Immature natural killer cell (primary cell): ENCODE measurements at regions not wholly inside any gene's neighbourhood (a gene's known extent, or its start where the extent isn't known, plus 50 kb on each side); places are given as distances from the start of the nearest gene placed in this dataset.
"Not testable (repeated sequence)": the region's sequence is repeated elsewhere in the genome, so short reads cannot be mapped to it uniquely, and the experiment has no call there.

Experiments
- DNase-seq, 3 donors: peaks; one replicate each; pipeline ENCODE4 v3.0.0; 2022; ENCODE audit warnings: mixed read lengths in 1 of 3
- H3K27ac Mint-ChIP-seq, 6 donors: one replicate each; pipeline ENCODE4 v1.8.0; 2020; ENCODE audit warnings: mixed read lengths in 6 of 6, mild to moderate bottlenecking in 5 of 6, inconsistent platforms in 4 of 6, moderate library complexity in 3 of 6
- H3K27me3 Mint-ChIP-seq, 3 donors: one replicate each; pipeline ENCODE4 v1.8.0; 2020 to 2021; ENCODE audit warnings: low read depth in 3 of 3, mild to moderate bottlenecking in 3 of 3, mixed read lengths in 3 of 3, moderate library complexity in 3 of 3, inconsistent platforms in 1 of 3
- H3K36me3 Mint-ChIP-seq, 3 donors: one replicate each; pipeline ENCODE4 v1.8.0; 2020; ENCODE audit warnings: mixed read lengths in 3 of 3, inconsistent platforms in 2 of 3, mild to moderate bottlenecking in 2 of 3
- H3K4me1 Mint-ChIP-seq, 2 donors: one replicate each; pipeline ENCODE4 v1.8.0; 2020; ENCODE audit warnings: inconsistent platforms in 2 of 2, mild to moderate bottlenecking in 2 of 2, mixed read lengths in 2 of 2, moderate library complexity in 1 of 2
- H3K4me3 Mint-ChIP-seq, 5 donors: one replicate each; pipeline ENCODE4 v1.8.0; 2020; ENCODE audit warnings: mild to moderate bottlenecking in 5 of 5, mixed read lengths in 5 of 5, inconsistent platforms in 3 of 5, moderate library complexity in 3 of 5
- H3K9me3 Mint-ChIP-seq, 6 donors: one replicate each; pipeline ENCODE4 v1.8.0; 2020; ENCODE audit warnings: mild to moderate bottlenecking in 6 of 6, mixed read lengths in 6 of 6, inconsistent platforms in 4 of 6, moderate library complexity in 3 of 6

DNA sequence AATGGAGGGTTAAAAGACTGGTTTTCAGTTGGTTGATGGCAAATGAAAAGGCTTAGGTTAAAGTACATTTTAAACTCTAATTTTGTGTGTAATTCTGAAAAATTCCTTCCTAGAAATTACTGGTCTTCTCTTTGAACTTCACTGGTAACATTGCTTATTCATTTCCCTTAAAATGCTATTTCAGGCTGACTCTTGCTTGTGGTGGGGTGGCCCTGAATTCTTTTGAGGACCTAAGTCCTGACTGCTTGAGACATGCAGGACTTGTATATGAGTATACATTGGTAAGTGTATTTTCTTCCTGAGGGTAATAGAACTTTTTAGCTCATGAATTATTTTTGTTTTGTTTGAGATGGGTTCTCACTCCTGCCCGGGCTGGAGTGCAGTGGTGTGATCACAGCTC is 113.9 kb upstream of the VKORC1L1 start:
- peaks cover 0 to 15% (median 12%) of the 10 kb centered on the region in 3 donors for H3K36me3 Mint-ChIP-seq
- not testable (repeated sequence) for H3K27me3 Mint-ChIP-seq, H3K4me1 Mint-ChIP-seq, H3K9me3 Mint-ChIP-seq, DNase-seq, H3K4me3 Mint-ChIP-seq
- peak overlapping the region in 1 of 6 donors; percentile 40 for H3K27ac Mint-ChIP-seq

DNA sequence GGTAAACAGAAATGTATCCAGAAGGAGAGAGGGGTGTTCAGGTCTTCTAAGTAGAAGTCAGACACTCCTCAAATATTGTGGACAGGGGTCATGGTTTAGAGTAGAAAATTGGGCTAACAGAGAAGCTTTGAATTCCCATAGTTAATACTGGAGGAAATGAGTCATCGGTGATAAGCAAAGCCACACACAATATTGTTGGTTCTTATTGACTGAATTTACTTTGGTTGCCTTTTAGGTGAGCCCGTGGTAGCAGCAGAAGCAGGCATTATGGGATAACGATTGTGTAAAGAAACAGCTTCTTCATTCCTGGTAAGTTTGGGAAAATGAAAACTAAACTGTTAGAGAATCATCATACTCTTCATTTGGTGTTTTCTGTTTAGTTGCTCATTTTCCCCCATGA is 110.2 kb upstream of the VKORC1L1 start:
- H3K4me1 Mint-ChIP-seq, H3K27me3 Mint-ChIP-seq, DNase-seq, H3K9me3 Mint-ChIP-seq, H3K4me3 Mint-ChIP-seq: not testable (repeated sequence)
- peak overlapping the region in 2 of 6 donors; percentile 47 to 77 for H3K27ac Mint-ChIP-seq
- H3K36me3 Mint-ChIP-seq: peaks cover 0 to 15% (median 12%) of the 10 kb centered on the region in 3 donors

DNA sequence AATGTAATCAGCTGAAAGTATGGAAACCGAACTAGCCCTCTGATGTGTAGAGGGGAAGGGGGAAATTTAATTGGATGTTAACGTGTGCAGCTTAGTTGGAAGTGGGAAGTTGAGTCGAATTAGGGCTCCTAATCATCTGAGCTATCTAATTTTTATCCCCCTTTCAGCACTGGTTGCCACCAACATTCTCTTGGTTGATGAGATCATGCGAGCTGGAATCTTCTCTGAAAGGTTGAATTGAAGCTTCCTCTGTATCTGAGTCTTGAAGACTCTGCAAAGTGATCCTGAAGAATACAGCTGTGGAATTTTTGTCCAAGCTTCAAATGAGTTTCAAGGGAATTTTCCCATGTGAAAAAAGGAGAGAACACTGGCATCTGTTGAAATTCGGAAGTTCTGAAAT is 109.8 kb upstream of the VKORC1L1 start:
- not testable (repeated sequence) for DNase-seq, H3K4me3 Mint-ChIP-seq

DNA sequence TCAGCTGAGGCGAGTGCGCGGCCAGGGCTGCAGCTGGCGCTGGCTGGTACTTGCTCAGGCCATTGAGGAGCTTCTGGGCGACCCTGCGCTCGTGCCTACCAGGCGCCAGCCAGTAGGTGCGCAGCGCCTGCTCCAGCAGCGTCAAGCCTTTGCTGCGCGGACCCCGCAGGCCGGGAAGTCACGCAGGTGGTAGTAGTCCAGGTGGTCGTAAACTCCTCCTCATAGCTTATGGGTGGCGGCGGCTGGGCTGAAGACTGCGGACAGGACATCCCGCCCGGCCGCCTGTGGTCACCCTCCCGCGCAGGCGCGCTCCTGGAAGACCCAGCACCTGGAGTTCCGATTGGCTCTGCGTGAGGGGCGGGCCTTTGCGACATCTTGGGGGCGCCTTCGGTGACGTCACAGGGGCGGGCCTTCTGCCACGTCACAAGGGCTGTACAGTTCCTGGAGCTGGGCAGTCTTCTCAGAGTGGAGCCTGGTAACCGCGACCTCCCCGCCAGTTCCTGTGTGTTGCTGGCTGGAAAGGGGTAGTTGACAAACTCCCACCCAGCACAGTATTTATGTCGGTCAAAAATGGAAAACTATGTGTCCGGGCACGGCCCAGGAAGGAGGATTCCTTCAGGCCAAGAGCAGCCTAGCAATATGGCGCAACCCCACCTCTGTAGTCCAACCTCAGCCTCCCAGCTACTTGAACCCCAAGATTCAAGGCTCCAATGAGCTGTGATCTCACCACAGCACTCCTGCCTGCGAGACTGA is 102.2 kb upstream of the VKORC1L1 start:
- peak overlapping the region; percentile 89 to 92 (median 91) for H3K4me3 Mint-ChIP-seq
- not testable (repeated sequence) for H3K27me3 Mint-ChIP-seq, H3K36me3 Mint-ChIP-seq, H3K9me3 Mint-ChIP-seq
- H3K27ac Mint-ChIP-seq: peak overlapping the region; percentile 89 to 96 (median 93)
- peaks cover 12 to 14% of the 10 kb centered on the region in 2 donors for H3K4me1 Mint-ChIP-seq
- DNase-seq: peak; percentile 95

More for the DNA sequence above, 109.8 kb upstream of the VKORC1L1 start:
- not testable (repeated sequence) for H3K9me3 Mint-ChIP-seq, H3K27me3 Mint-ChIP-seq, H3K4me1 Mint-ChIP-seq
- peaks cover 0 to 14% (median 12%) of the 10 kb centered on the region in 3 donors for H3K36me3 Mint-ChIP-seq
- peak overlapping the region in 2 of 6 donors; percentile 47 to 77 for H3K27ac Mint-ChIP-seq

DNA sequence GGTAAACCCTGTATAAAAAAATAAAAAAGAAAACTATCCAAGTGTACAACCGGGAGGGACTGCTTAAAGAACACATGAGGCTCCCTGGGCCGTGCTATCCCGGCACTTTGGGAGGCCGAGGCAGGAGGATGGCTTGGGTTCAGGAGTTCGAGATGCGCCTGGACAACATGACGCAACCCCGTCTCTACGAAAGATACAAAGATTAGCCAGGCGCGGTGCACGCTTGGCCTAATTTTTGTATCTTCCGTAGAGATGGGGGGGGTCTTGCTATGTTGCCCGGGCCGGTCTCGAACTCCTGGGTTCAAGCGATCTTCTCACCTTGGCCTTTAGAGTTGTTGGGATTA is 101.7 kb upstream of the VKORC1L1 start:
- not testable (repeated sequence) for H3K36me3 Mint-ChIP-seq, H3K27me3 Mint-ChIP-seq, DNase-seq, H3K9me3 Mint-ChIP-seq
- Mint-ChIP-seq H3K27ac (peak overlapping the region; percentile 89 to 96 (median 93)), H3K4me1 (peaks cover 12 to 14% of the 10 kb centered on the region in 2 donors), H3K4me3 (peak overlapping the region; percentile 89 to 92 (median 91))

DNA sequence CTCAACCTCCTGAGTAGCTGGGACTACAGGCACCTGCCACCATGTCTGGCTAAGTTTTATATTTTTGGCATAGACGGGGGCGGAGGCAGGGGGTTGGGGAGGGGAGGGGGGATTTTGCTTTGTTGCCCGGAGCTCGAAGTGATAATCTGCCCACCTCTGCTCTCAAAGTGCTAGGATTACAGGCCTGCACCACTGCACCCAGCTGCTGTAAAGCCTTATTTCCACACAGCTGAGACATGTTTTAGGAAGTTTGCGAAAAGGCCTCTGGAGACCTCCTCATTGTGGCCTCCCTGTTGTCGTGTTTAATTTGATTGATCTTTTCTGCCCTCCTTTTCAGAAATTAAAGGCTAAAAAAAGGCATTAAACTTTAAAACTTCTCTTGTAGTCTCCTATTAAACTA is 96.2 kb upstream of the VKORC1L1 start:
- not testable (repeated sequence) for H3K4me3 Mint-ChIP-seq, H3K27me3 Mint-ChIP-seq, DNase-seq, H3K36me3 Mint-ChIP-seq, H3K4me1 Mint-ChIP-seq, H3K9me3 Mint-ChIP-seq, H3K27ac Mint-ChIP-seq

DNA sequence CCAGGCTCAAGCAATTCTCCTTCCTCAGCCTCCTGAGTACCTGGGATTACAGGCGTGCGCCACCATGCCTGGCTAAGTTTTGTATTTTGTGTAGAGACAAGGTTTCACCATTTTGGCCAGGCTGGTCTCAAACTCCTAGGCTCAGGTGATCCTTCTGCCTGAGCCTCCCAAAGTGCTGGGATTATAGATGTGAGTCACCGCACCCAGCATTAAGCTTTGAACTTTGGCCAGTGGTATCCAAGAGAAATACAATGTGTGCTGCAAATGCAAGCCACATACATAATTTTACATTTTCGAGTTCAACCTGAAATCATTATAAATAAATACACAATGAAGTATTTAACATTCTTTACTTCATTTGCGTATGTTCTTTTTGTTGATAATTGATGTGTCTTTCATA is 82.9 kb upstream of the VKORC1L1 start:
- not testable (repeated sequence) for H3K4me1 Mint-ChIP-seq, H3K4me3 Mint-ChIP-seq, H3K9me3 Mint-ChIP-seq, DNase-seq, H3K27ac Mint-ChIP-seq, H3K36me3 Mint-ChIP-seq, H3K27me3 Mint-ChIP-seq

DNA sequence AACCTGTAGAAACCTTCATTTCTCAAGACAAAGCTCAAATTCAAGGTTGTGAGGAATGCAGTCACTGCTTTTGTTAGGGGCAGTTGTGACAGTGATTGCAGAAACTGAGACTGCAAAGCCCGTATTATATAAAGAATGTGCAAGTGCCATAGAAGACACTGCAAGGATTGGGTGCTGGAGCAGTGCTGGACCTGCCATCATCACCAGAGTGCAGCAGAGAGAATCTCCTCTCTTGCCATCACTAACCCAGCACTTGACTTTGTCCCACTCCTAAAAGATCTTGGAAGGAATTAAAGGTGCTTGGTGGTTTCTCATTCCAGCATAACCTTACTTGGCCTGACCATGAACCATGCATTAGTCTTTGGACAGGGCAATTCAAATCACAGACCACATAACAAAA is 81.1 kb upstream of the VKORC1L1 start:
- H3K4me1 Mint-ChIP-seq, DNase-seq, H3K36me3 Mint-ChIP-seq, H3K9me3 Mint-ChIP-seq, H3K27ac Mint-ChIP-seq, H3K4me3 Mint-ChIP-seq, H3K27me3 Mint-ChIP-seq: not testable (repeated sequence)

DNA sequence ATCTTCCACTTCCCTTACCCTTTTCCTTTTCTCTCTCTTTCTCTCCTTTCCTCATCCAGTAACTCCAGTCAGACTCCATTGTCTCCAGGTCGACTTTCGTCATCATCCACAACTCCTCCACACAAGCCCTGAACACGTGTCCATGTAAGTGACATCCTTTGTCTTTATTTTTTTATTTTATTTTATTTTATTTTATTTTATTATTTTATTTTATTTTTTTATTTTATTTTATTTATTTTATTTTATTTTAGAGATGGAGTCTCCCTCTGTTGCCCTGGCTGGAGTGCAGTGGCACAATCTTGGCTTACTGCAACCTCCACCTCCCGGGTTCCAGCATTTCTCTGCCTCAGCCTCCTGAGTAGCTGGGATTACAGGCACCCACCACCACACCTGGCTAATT is 80.1 kb upstream of the VKORC1L1 start:
- H3K4me1 Mint-ChIP-seq, H3K4me3 Mint-ChIP-seq, H3K27ac Mint-ChIP-seq, DNase-seq, H3K27me3 Mint-ChIP-seq, H3K36me3 Mint-ChIP-seq, H3K9me3 Mint-ChIP-seq: not testable (repeated sequence)

DNA sequence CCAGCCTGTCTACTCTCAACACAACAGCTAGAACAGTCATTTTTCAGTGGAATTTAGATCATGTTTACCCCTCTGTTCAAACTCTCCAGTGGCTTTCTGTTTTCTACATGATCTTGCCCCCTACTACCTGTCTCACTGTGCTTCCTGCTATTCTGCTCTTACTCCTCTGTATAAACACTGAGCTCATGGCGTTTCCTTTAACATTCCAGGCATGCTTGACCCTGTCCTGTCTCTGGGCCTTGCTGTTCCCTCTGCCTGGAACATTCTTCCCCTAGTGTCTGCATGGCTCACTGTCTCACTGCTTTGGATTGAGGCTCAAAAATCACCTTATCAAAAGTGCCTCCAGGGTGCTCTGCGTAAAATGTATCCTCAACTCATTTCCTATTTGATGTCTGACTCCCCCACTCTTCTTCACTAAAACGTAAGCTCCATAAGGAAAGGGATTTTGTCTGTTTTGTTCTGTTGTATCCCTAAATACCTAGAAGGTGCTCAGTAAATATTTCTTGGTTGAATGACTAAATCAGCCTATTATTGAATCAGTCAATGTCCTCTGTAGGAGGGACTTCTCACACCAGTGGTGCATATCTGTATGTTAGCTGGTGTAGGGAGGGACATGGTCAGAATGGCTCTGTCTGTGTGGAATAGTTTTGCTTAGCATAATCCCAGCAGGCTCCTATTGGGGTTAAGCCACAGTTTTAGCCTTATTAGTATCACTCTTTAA is 78.0 kb upstream of the VKORC1L1 start:
- not testable (repeated sequence) for H3K4me3 Mint-ChIP-seq, H3K36me3 Mint-ChIP-seq, H3K4me1 Mint-ChIP-seq, H3K27ac Mint-ChIP-seq, DNase-seq, H3K9me3 Mint-ChIP-seq, H3K27me3 Mint-ChIP-seq

DNA sequence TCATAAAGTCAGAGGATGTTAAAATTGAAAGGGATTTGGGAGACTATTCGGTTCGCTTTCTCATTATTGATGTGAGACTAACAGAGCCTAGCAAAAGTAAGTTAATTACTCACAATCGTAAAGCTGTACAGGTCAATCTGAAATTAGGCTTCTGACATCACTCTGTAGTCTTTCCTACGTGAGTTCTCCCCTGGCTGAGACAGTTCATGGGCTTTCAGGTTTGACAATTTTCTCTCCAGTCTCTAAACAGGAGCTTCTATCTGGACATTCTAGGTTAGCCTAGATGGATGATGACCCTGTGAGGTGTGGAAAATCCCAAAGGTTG is 77.5 kb upstream of the VKORC1L1 start:
- H3K27ac Mint-ChIP-seq, DNase-seq: not testable (repeated sequence)

DNA sequence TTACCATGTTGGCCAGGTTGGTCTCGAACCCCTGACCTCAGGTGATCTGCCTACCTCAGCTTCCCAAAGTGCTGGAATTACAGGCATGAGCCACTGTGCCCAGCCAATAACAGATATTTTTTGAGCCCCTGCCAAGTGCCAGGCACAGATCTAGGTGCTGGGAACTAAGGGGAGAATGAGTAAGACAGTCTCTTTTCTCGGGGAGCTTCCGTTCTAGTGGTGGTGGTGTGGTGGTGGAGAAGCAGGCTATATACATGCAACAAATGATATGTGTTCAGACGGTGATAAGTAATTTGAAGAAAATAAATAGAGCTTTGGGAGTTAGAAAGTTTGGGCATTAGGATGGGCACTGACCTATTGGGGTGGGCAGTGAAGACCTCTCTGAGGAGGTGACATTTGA is 76.7 kb upstream of the VKORC1L1 start:
- no peak for DNase-seq
- H3K36me3 Mint-ChIP-seq: peaks cover 0 to 9% (median 0%) of the 10 kb centered on the region in 3 donors
- peaks cover 0 to 4% of the 10 kb centered on the region in 2 donors for H3K4me1 Mint-ChIP-seq

More for the DNA sequence above, 77.5 kb upstream of the VKORC1L1 start:
- not testable (repeated sequence) for H3K9me3 Mint-ChIP-seq, H3K36me3 Mint-ChIP-seq, H3K4me3 Mint-ChIP-seq, H3K4me1 Mint-ChIP-seq, H3K27me3 Mint-ChIP-seq

DNA sequence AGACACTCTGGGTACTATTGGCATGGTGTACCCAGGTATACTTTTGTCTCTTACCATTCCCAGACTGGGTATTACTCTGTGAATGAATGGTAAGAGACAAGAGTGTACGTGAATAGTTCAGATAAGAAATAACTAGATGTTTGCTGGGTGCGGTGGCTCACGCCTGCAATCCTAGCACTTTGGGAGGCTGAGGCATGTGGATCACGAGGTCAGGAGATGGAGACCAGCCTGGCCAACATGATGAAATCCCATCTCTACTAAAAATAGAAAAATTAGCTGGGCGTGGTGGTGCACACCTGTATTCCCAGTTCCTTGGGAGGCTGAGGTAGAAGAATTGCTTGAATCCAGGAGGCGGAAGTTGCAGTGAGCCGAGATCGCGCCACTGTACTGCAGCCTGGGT is 75.8 kb upstream of the VKORC1L1 start:
- H3K27ac Mint-ChIP-seq, H3K9me3 Mint-ChIP-seq, H3K36me3 Mint-ChIP-seq, H3K4me3 Mint-ChIP-seq, DNase-seq, H3K27me3 Mint-ChIP-seq, H3K4me1 Mint-ChIP-seq: not testable (repeated sequence)

More for the DNA sequence above, 76.7 kb upstream of the VKORC1L1 start:
- no peak overlapping the region for H3K4me3 Mint-ChIP-seq
- H3K27ac Mint-ChIP-seq: peak overlapping the region in 1 of 6 donors; percentile 16
- H3K9me3 Mint-ChIP-seq: peaks cover 0 to 2% (median 0%) of the 10 kb centered on the region in 6 donors
- H3K27me3 Mint-ChIP-seq: peaks cover 0 to 3% (median 0%) of the 10 kb centered on the region in 3 donors

DNA sequence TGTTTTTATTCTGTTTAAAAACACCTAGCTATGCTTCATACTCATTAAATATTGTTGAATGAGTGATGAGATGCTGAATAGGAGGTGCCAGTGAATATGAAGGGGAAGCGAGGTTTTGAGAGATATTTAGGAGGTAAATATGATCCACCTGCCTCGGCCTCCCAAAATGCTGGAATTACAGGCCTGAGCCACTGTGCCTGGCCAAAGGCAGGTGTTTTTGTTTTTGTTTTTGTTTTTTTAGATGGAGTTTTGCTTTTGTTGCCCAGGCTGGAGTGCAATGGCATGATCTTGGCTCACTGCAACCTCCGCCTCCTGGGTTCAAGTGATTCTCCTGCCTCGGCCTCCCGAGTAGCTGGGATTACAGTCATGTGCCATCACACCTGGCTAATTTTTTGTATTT is 75.3 kb upstream of the VKORC1L1 start:
- not testable (repeated sequence) for H3K27ac Mint-ChIP-seq, H3K27me3 Mint-ChIP-seq, H3K9me3 Mint-ChIP-seq

More for the DNA sequence above, 75.3 kb upstream of the VKORC1L1 start:
- not testable (repeated sequence) for H3K4me3 Mint-ChIP-seq, H3K4me1 Mint-ChIP-seq, DNase-seq, H3K36me3 Mint-ChIP-seq
